ENCODE measurements at regions not wholly inside any gene's neighbourhood (a gene's known extent, or its start where the extent isn't known, plus 50 kb on each side); places are given as distances from the start of the nearest gene placed in this dataset.

- no peak overlapping the region for H2AFZ ChIP-seq (ENCODE audit: low read length)
- no peak overlapping the region for H3K4me2 ChIP-seq (ENCODE audit: insufficient read depth, low read length, poor library complexity, severe bottlenecking)
- no peaks in the 10 kb centered on the region for H3K79me1 ChIP-seq (ENCODE audit: low read depth, low read length)
Observed at GRCh38 chr16:62903961-62904502, 867.8 kb upstream of the CDH8 start.

DNA sequence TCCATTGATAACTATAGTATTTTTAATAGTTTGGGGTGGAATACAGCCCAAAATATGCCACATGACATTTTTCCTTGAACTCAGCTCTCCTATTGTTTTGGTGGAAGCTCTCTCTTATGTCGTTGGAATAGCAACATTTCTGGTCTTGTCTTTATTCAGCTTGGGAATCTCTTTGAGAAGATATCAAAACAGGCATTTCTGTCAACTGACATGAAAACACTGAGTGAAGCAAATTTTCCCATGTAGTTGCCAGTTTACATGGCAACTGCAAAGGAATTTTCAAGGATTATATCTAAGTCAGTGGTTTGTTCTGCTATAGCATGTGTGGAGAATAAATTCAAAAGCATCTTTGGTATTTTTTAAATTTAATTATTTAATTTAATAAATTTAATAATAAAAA, 863.5 kb upstream of the CDH8 start:
- no CpG with 5 or more reads among the region's 1 CpG for WGBS, 2 donors (ENCODE audit: extremely low coverage in 2 of 2, insufficient read length in 2 of 2, insufficient replicate concordance in 1 of 2)
- H2AK5ac ChIP-seq (ENCODE audit: low read depth, low read length) = no peak overlapping the region
- H3K4ac ChIP-seq (ENCODE audit: low read length) = no peak overlapping the region
- H3K4me1 ChIP-seq (ENCODE audit: control insufficient read depth in 2 of 2, insufficient read depth in 1 of 2, low read depth in 1 of 2, low read length in 2 of 2) = peaks cover 0 to 2% of the 10 kb centered on the region in 2 donors
- H2BK120ac ChIP-seq (ENCODE audit: low read depth, low read length) = no peak overlapping the region
- no peak overlapping the region for H2AFZ ChIP-seq (ENCODE audit: low read length)
- H3K4me3 ChIP-seq (ENCODE audit: low read length in 2 of 2) = no peak overlapping the region
- DNase-seq (ENCODE audit: low spot score) = no peak
- no peak overlapping the region for H3K27ac ChIP-seq (replicated peaks; ENCODE audit: low read length)
- H3K4me2 ChIP-seq (ENCODE audit: insufficient read depth, low read length, poor library complexity, severe bottlenecking) = no peak overlapping the region
- H3K79me1 ChIP-seq (ENCODE audit: low read depth, low read length) = no peaks in the 10 kb centered on the region
- no peak overlapping the region for H2BK12ac ChIP-seq (ENCODE audit: low read length)
- H3K23ac ChIP-seq (ENCODE audit: low read depth, low read length, poor library complexity) = no peak overlapping the region
- no peak overlapping the region for H2BK5ac ChIP-seq (ENCODE audit: low read length)
- no peak overlapping the region for H4K8ac ChIP-seq (ENCODE audit: low read depth, low read length)
- H4K91ac ChIP-seq (ENCODE audit: low read depth, low read length, poor library complexity) = no peak overlapping the region
- no peaks in the 10 kb centered on the region for H3K27me3 ChIP-seq (ENCODE audit: control insufficient read depth in 3 of 3, insufficient read depth in 3 of 3, low read depth in 1 of 3, low read length in 3 of 3)
- H3K18ac ChIP-seq (ENCODE audit: low read length) = no peak overlapping the region
- H3K9ac ChIP-seq (ENCODE audit: low read depth, low read length, poor library complexity) = no peak overlapping the region
- no peak overlapping the region for H3K14ac ChIP-seq (ENCODE audit: low read length)
- no peak overlapping the region for H2BK15ac ChIP-seq (ENCODE audit: low read length)
- peaks cover 0 to 4% of the 10 kb centered on the region in 2 donors for H3K9me3 ChIP-seq (replicated peaks in 1 of 2; ENCODE audit: control insufficient read depth in 2 of 2, insufficient read depth in 1 of 2, low read depth in 1 of 2, low read length in 2 of 2)
- H3K36me3 ChIP-seq (replicated peaks in 1 of 2; ENCODE audit: control insufficient read depth in 2 of 2, insufficient read depth in 2 of 2, low read length in 2 of 2) = no peaks in the 10 kb centered on the region

More at GRCh38 chr16:62903961-62904502, 867.8 kb upstream of the CDH8 start:
- no peak overlapping the region for H2BK120ac ChIP-seq (ENCODE audit: low read depth, low read length)
- H3K14ac ChIP-seq (ENCODE audit: low read length) = no peak overlapping the region
- H2AK5ac ChIP-seq (ENCODE audit: low read depth, low read length) = no peak overlapping the region
- DNase-seq (ENCODE audit: low spot score) = no peak
- no peak overlapping the region for H3K18ac ChIP-seq (ENCODE audit: low read length)
- peaks cover 0 to 2% of the 10 kb centered on the region in 2 donors for H3K4me1 ChIP-seq (ENCODE audit: control insufficient read depth in 2 of 2, insufficient read depth in 1 of 2, low read depth in 1 of 2, low read length in 2 of 2)
- H3K36me3 ChIP-seq (replicated peaks in 1 of 2; ENCODE audit: control insufficient read depth in 2 of 2, insufficient read depth in 2 of 2, low read length in 2 of 2) = no peaks in the 10 kb centered on the region
- no CpG with 5 or more reads among the region's 5 CpGs for WGBS, 2 donors (ENCODE audit: extremely low coverage in 2 of 2, insufficient read length in 2 of 2, insufficient replicate concordance in 1 of 2)
- H3K9ac ChIP-seq (ENCODE audit: low read depth, low read length, poor library complexity) = no peak overlapping the region
- H2BK15ac ChIP-seq (ENCODE audit: low read length) = no peak overlapping the region
- H2BK5ac ChIP-seq (ENCODE audit: low read length) = no peak overlapping the region
- no peak overlapping the region for H3K23ac ChIP-seq (ENCODE audit: low read depth, low read length, poor library complexity)
- no peak overlapping the region for H4K8ac ChIP-seq (ENCODE audit: low read depth, low read length)
- H3K4me3 ChIP-seq (ENCODE audit: low read length in 2 of 2) = no peak overlapping the region
- H2BK12ac ChIP-seq (ENCODE audit: low read length) = no peak overlapping the region
- no peak overlapping the region for H3K27ac ChIP-seq (replicated peaks; ENCODE audit: low read length)
- no peaks in the 10 kb centered on the region for H3K9me3 ChIP-seq (replicated peaks in 1 of 2; ENCODE audit: control insufficient read depth in 2 of 2, insufficient read depth in 1 of 2, low read depth in 1 of 2, low read length in 2 of 2)
- H3K27me3 ChIP-seq (ENCODE audit: control insufficient read depth in 3 of 3, insufficient read depth in 3 of 3, low read depth in 1 of 3, low read length in 3 of 3) = no peaks in the 10 kb centered on the region
- H3K4ac ChIP-seq (ENCODE audit: low read length) = no peak overlapping the region
- no peak overlapping the region for H4K91ac ChIP-seq (ENCODE audit: low read depth, low read length, poor library complexity)

DNA sequence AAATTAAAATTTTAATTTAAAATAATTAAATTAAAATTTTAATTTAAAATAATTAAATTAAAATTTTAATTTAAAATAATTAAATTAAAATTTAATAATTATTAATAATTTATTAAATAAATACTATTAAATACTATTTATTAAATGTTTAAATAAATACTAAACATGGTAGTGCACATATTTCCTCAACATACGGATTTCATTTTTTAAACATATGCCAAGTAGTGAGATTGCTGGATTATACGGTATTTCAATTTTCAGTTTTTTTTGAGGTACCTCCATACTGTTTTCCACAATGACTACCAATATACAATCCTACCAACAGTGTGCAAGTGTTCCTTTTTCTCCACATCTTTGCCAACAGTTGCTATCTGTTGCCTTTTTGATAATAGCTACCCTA, 852.9 kb upstream of the CDH8 start:
- DNase-seq (ENCODE audit: low spot score) = no peak
- H2BK120ac ChIP-seq (ENCODE audit: low read depth, low read length) = no peak overlapping the region
- H3K14ac ChIP-seq (ENCODE audit: low read length) = no peak overlapping the region
- peaks cover 0 to 13% of the 10 kb centered on the region in 2 donors for H3K9me3 ChIP-seq (replicated peaks in 1 of 2; ENCODE audit: control insufficient read depth in 2 of 2, insufficient read depth in 1 of 2, low read depth in 1 of 2, low read length in 2 of 2)
- no peak overlapping the region for H2AFZ ChIP-seq (ENCODE audit: low read length)
- no CpG with 5 or more reads among the region's 2 CpGs for WGBS, 2 donors (ENCODE audit: extremely low coverage in 2 of 2, insufficient read length in 2 of 2, insufficient replicate concordance in 1 of 2)
- no peaks in the 10 kb centered on the region for H3K79me1 ChIP-seq (ENCODE audit: low read depth, low read length)
- H3K23ac ChIP-seq (ENCODE audit: low read depth, low read length, poor library complexity) = no peak overlapping the region
- no peak overlapping the region for H3K9ac ChIP-seq (ENCODE audit: low read depth, low read length, poor library complexity)
- no peak overlapping the region for H3K4me3 ChIP-seq (ENCODE audit: low read length in 2 of 2)
- no peak overlapping the region for H4K91ac ChIP-seq (ENCODE audit: low read depth, low read length, poor library complexity)
- H3K4me1 ChIP-seq (ENCODE audit: control insufficient read depth in 2 of 2, insufficient read depth in 1 of 2, low read depth in 1 of 2, low read length in 2 of 2) = peaks cover 0 to under 1% of the 10 kb centered on the region in 2 donors
- H2AK5ac ChIP-seq (ENCODE audit: low read depth, low read length) = no peak overlapping the region
- H3K27ac ChIP-seq (replicated peaks; ENCODE audit: low read length) = no peak overlapping the region
- H3K4ac ChIP-seq (ENCODE audit: low read length) = no peak overlapping the region
- H4K8ac ChIP-seq (ENCODE audit: low read depth, low read length) = no peak overlapping the region
- no peaks in the 10 kb centered on the region for H3K27me3 ChIP-seq (ENCODE audit: control insufficient read depth in 3 of 3, insufficient read depth in 3 of 3, low read depth in 1 of 3, low read length in 3 of 3)
- H3K4me2 ChIP-seq (ENCODE audit: insufficient read depth, low read length, poor library complexity, severe bottlenecking) = no peak overlapping the region
- H3K18ac ChIP-seq (ENCODE audit: low read length) = no peak overlapping the region
- no peak overlapping the region for H2BK15ac ChIP-seq (ENCODE audit: low read length)
- no peak overlapping the region for H2BK12ac ChIP-seq (ENCODE audit: low read length)
- no peak overlapping the region for H2BK5ac ChIP-seq (ENCODE audit: low read length)
- no peaks in the 10 kb centered on the region for H3K36me3 ChIP-seq (replicated peaks in 1 of 2; ENCODE audit: control insufficient read depth in 2 of 2, insufficient read depth in 2 of 2, low read length in 2 of 2)

DNA sequence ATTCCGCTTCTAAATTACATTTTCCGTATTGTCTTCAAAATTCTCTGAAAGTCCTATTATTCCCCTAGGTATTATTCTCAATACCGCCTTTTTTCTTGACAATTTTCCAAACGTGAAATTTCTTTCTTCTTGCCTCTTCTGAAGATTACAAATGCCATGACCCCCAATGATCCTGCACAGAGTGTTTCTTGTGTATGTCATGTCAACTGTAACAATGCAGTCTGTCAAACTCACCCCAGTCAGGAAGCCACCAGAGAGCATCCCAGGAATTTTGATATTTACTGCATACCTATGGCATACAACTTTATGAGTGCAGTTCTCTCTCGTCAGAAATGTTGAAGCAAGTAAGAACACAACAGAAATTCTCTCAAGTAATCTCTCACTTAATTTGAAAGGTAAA, 847.3 kb upstream of the CDH8 start:
- Histone ChIP-seq H3K9me3 (replicated peaks in 1 of 2; ENCODE audit: control insufficient read depth in 2 of 2, insufficient read depth in 1 of 2, low read depth in 1 of 2, low read length in 2 of 2) (peaks cover 0 to 8% of the 10 kb centered on the region in 2 donors), H3K79me1 (ENCODE audit: low read depth, low read length) (no peaks in the 10 kb centered on the region), H3K4ac (ENCODE audit: low read length) (no peak overlapping the region), H3K18ac (ENCODE audit: low read length) (no peak overlapping the region), H4K91ac (ENCODE audit: low read depth, low read length, poor library complexity) (no peak overlapping the region), H3K36me3 (replicated peaks in 1 of 2; ENCODE audit: control insufficient read depth in 2 of 2, insufficient read depth in 2 of 2, low read length in 2 of 2) (no peaks in the 10 kb centered on the region), H2AFZ (ENCODE audit: low read length) (no peak overlapping the region), H2BK12ac (ENCODE audit: low read length) (no peak overlapping the region), H2BK5ac (ENCODE audit: low read length) (no peak overlapping the region), H4K8ac (ENCODE audit: low read depth, low read length) (no peak overlapping the region), H3K4me3 (ENCODE audit: low read length in 2 of 2) (no peak overlapping the region), H3K23ac (ENCODE audit: low read depth, low read length, poor library complexity) (no peak overlapping the region), H3K14ac (ENCODE audit: low read length) (no peak overlapping the region), H2BK120ac (ENCODE audit: low read depth, low read length) (no peak overlapping the region), H3K4me1 (ENCODE audit: control insufficient read depth in 2 of 2, insufficient read depth in 1 of 2, low read depth in 1 of 2, low read length in 2 of 2) (peaks cover 0 to 15% of the 10 kb centered on the region in 2 donors), H2AK5ac (ENCODE audit: low read depth, low read length) (no peak overlapping the region), H2BK15ac (ENCODE audit: low read length) (no peak overlapping the region), H3K27me3 (ENCODE audit: control insufficient read depth in 3 of 3, insufficient read depth in 3 of 3, low read depth in 1 of 3, low read length in 3 of 3) (no peaks in the 10 kb centered on the region), H3K9ac (ENCODE audit: low read depth, low read length, poor library complexity) (no peak overlapping the region), H3K4me2 (ENCODE audit: insufficient read depth, low read length, poor library complexity, severe bottlenecking) (no peak overlapping the region), H3K27ac (replicated peaks; ENCODE audit: low read length) (no peak overlapping the region)
- no CpG with 5 or more reads among the region's 5 CpGs for WGBS, 2 donors (ENCODE audit: extremely low coverage in 2 of 2, insufficient read length in 2 of 2, insufficient replicate concordance in 1 of 2)
- no peak for DNase-seq (ENCODE audit: low spot score)
